ENCODE measurements at regions not wholly inside any gene's neighbourhood (a gene's known extent, or its start where the extent isn't known, plus 50 kb on each side); places are given as distances from the start of the nearest gene placed in this dataset.

DNA sequence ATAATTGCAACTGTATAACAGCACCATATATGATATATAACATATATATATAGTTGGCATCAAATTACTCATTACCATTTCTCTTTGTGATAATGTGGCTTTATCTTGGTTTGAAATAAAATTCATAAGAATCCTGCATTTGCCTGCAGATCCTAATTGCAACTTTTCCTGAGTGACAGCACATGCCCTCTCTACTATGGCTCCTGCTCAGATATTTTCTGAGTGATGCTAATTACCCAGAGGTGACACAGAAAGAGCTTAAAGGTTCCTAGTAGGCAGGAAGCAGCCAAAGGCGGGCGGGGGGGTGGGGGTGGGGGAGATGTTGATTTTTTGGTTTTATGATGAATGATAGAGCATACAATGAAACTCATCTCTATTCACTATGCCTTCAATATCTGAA is 370.6 kb downstream of the MFSD1 start:
- WGBS, 2 donors: 48% methylated on average over 2 of the region's 2 CpGs; no CpG with 5 or more reads in 1 of the 2 donors
- TF ChIP-seq POLR2A (IDR thresholded peaks at IDR 0.05): no peak
- TF ChIP-seq, protein P1, sequence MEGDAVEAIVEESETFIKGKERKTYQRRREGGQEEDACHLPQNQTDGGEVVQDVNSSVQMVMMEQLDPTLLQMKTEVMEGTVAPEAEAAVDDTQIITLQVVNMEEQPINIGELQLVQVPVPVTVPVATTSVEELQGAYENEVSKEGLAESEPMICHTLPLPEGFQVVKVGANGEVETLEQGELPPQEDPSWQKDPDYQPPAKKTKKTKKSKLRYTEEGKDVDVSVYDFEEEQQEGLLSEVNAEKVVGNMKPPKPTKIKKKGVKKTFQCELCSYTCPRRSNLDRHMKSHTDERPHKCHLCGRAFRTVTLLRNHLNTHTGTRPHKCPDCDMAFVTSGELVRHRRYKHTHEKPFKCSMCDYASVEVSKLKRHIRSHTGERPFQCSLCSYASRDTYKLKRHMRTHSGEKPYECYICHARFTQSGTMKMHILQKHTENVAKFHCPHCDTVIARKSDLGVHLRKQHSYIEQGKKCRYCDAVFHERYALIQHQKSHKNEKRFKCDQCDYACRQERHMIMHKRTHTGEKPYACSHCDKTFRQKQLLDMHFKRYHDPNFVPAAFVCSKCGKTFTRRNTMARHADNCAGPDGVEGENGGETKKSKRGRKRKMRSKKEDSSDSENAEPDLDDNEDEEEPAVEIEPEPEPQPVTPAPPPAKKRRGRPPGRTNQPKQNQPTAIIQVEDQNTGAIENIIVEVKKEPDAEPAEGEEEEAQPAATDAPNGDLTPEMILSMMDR (IDR thresholded peaks at IDR 0.05): no peak
- H3K36me3 ChIP-seq: no peaks in the 10 kb centered on the region
- DNase-seq: no peak
- no peaks in the 10 kb centered on the region for H3K27me3 ChIP-seq
- no peaks in the 10 kb centered on the region for H3K9me3 ChIP-seq
- H3K4me3 ChIP-seq: no peak overlapping the region
- H3K4me1 ChIP-seq: peaks cover 0 to 4% (median 3%) of the 10 kb centered on the region in 3 donors
- intact Hi-C loops (cut with DNase I): no loop called here
- H3K27ac ChIP-seq: no peak overlapping the region

DNA sequence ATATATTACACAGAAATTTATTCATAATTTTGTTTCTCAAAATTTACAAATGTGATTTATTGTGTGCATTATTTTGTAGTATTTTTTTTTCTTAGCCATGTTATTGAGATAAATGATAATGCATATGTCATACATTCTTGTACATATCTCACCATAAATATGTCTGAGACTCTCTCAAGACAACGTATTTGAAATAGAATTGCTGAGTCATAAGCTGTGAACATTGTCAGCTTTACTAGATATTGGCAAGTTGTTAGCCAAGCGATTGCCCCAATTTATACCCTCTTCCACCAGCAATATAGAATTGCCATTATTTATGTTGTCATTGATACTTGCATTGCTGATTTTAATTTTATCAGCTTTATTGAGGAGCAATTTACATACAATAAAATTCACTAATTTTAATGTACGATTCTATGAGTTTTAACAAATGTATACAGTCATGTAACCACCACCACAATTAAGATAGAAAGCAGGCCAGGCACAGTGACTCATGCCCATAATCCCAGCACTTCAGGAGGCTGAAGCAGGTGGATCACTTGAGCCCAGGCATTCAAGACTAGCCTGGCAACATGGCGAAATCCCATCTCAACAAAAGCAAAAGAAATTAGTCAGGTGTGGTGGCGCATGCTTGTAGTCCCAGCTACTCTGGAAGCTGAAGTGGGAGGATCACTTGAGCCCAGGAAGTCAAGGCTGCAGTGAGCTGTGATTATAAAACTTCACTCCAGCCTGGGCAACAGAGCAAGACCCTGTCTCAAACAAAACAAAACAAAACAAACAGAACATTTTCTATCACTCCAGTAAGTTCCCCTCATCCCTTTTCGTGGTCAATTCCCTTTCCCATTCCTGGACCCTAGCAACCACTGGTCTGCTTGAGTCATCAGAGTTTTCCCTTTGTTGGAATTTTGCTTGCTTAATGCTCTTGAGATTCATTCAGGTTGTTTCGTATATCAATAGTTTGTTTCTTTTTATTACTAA is 373.1 kb downstream of the MFSD1 start:
- 46 to 56% methylated on average over 7 of the region's 7 CpGs for WGBS, 2 donors
- Histone ChIP-seq H3K9me3 (no peaks in the 10 kb centered on the region), H3K27ac (no peak overlapping the region), H3K4me3 (no peak overlapping the region), H3K4me1 (peaks cover 0 to 3% (median 0%) of the 10 kb centered on the region in 3 donors), H3K27me3 (no peaks in the 10 kb centered on the region), H3K36me3 (no peaks in the 10 kb centered on the region)
- TF ChIP-seq POLR2A (IDR thresholded peaks at IDR 0.05): no peak
- intact Hi-C loops (cut with DNase I): no loop called here
- DNase-seq: no peak

DNA sequence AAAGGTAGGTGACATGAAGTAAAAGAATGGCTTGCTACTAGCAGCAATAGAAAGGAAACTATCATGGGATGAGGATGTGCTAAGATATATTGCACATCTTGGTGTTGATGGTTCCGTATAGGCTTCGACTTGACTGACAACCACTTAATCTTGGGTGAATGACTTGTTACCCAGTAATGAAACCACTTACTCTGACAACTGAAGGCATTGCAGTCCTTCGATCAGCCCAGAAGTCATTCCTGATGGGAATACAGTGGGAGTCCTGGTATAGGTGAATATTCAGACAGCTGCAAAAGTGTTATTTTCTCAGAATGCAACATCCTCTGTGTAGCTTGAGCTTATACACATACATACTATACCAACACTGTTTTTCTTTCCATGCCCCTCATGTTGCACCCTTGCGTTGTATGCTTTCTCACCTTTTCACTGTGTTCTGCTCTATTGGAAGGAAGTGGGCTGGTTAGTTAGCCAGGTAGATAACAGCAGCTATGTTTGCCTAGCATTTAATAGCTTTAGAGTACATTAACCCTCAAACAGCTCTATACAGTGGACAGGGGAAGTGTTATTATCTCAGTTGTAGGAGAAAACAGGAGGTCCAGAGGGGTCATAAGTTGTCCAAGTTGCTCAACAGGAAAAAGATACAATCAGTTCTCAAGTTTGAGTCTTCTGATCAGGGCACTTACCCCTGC is 376.5 kb downstream of the MFSD1 start:
- no peak for TF ChIP-seq POLR2A (IDR thresholded peaks at IDR 0.05)
- TF ChIP-seq, protein P1 (IDR thresholded peaks at IDR 0.05): no peak
- no peaks in the 10 kb centered on the region for H3K36me3 ChIP-seq
- no peaks in the 10 kb centered on the region for H3K4me1 ChIP-seq
- H3K27me3 ChIP-seq: no peaks in the 10 kb centered on the region
- DNase-seq: no peak
- WGBS, 2 donors: 77 to 82% methylated on average over 4 of the region's 4 CpGs
- intact Hi-C loops (cut with DNase I): no loop called here
- no peaks in the 10 kb centered on the region for H3K9me3 ChIP-seq
- H3K4me3 ChIP-seq: no peak overlapping the region
- no peak overlapping the region for H3K27ac ChIP-seq

DNA sequence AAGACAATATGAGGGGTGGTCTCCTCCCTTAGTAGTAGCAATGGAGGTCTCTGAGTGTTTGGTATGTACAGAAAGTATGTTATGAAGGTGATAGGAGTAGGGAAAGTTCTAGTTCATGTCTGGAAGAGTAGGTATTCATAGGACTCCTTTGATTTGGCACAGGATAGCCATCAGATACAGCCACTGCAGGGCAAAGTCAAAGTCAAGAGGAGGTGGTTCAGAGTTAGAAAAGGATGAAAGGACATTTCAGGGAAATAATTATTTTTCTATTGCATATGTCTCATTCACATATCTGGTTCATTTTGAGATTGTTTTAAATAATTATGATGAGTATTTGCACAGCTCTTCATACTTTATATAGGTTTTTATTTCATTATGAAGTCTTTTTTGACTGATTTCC is 381.1 kb downstream of the MFSD1 start:
- DNase-seq: no peak
- H3K4me1 ChIP-seq: peaks cover 0 to 4% (median 0%) of the 10 kb centered on the region in 3 donors
- no peak overlapping the region for H3K4me3 ChIP-seq
- no peaks in the 10 kb centered on the region for H3K36me3 ChIP-seq
- TF ChIP-seq, protein P1 (IDR thresholded peaks at IDR 0.05): no peak
- TF ChIP-seq POLR2A (IDR thresholded peaks at IDR 0.05): no peak
- intact Hi-C loops (cut with DNase I): no loop called here
- H3K27ac ChIP-seq: no peak overlapping the region
- H3K9me3 ChIP-seq: no peaks in the 10 kb centered on the region
- no peaks in the 10 kb centered on the region for H3K27me3 ChIP-seq

DNA sequence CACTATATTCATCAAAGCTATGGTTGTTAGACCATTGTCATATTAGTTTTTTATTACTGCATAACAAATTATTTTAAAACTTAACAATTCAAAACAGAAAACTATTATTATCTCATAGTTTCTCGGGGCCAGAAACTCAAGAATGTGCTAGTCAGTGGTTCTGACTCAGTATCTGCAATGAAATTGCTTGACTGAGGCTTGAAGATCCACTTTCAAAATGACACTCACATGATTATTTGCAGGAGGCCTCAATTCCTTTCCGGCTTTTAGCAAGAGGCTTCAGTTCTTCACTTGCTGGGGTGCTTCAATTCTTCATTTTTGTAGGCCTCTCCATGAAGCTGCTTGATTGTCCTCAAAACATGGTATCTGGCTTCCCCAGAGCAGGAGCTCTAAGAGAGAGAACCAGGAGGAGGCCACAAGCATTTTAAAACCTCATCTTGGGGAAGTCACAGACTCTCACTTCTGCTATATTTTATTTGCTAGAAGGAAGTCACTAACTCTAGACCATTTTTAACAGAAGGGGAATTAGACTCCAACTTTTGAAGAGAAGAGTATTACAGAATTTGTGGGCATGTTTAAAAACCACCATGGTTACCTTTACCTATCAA is 383.7 kb downstream of the MFSD1 start:
- TF ChIP-seq, protein P1 (IDR thresholded peaks at IDR 0.05): no peak
- TF ChIP-seq POLR2A (IDR thresholded peaks at IDR 0.05): no peak
- H3K4me1 ChIP-seq: peaks cover 0 to 4% (median 0%) of the 10 kb centered on the region in 3 donors
- H3K27ac ChIP-seq: no peak overlapping the region
- no peaks in the 10 kb centered on the region for H3K36me3 ChIP-seq
- DNase-seq: no peak
- H3K27me3 ChIP-seq: no peaks in the 10 kb centered on the region
- no peaks in the 10 kb centered on the region for H3K9me3 ChIP-seq
- 53 to 69% methylated on average over 2 of the region's 2 CpGs for WGBS, 2 donors
- intact Hi-C loops (cut with DNase I): no loop called here
- H3K4me3 ChIP-seq: no peak overlapping the region
